GM12878 (cell line): ENCODE measurements at regions not wholly inside any gene's neighbourhood (a gene's known extent, or its start where the extent isn't known, plus 50 kb on each side); places are given as distances from the start of the nearest gene placed in this dataset.

Experiments used
- ATAC-seq: fragments of 200-7000 bp; cut with Tn5 transposase; 3 replicates; pipeline ENCODE4 v1.9.1; 2020; ENCODE audit warnings: mild to moderate bottlenecking, moderate library complexity
- BruUV-seq: library from RNA; stranded (reverse); fragments of 400-500 nt; replicated peaks from 2 replicates; lab custom pipeline; 2021; lab: Mats Ljungman, UMichigan
- CTCF ChIA-PET: fragments of 300-600 bp; sonication (Branson Sonifier 250); formaldehyde crosslinking; extraction: SDS; loops from one replicate; lab custom pipeline; 2021; ENCODE audit warnings: inconsistent platforms; lab: Yijun Ruan, JAX
- POLR2A ChIA-PET: fragments of 350-600 bp; formaldehyde crosslinking; extraction: SDS; loops from one replicate; lab custom pipeline; 2021; ENCODE audit warnings: inconsistent platforms; lab: Charles Lee
- RAD21 ChIA-PET: fragments of 300-600 bp; sonication (Branson Sonifier 250); formaldehyde crosslinking; loops from one replicate; lab custom pipeline; 2023; ENCODE audit warnings: antibody characterized with exemption; ENCODE audit not compliant: unreplicated experiment; lab: Charles Lee
- SMC1A ChIA-PET: fragments of 300-600 bp; sonication (Branson Sonifier 250); formaldehyde crosslinking; loops from one replicate; lab custom pipeline; 2023; ENCODE audit not compliant: unreplicated experiment, uncharacterized antibody; lab: Charles Lee
- DNase-seq: peaks from one replicate; pipeline ENCODE4 v3.0.0-alpha.2; 2011; ENCODE audit warnings: low read depth, low spot score
- FAIRE-seq: peaks from 3 replicates; lab custom pipeline; 2011; peaks lifted over from hg19 to GRCh38; lab: Jason Lieb, UNC
- H2AFZ ChIP-seq: 2 replicates; pipeline ENCODE4 v1.6.0; 2011; ENCODE audit warnings: low read depth, low read length, control low read depth; ENCODE audit not compliant: control insufficient read depth
- H3K27ac ChIP-seq: 2 replicates; pipeline ENCODE4 v1.5.1; 2011; ENCODE audit warnings: control low read depth; ENCODE audit not compliant: control insufficient read depth, insufficient read depth
- H3K27me3 ChIP-seq, 2 experiments: replicated peaks in 1 of 2; 2 replicates each; pipeline versions ENCODE4 v1.6.0 to v1.6.1; 2011; ENCODE audit warnings: low read length in 1 of 2; ENCODE audit not compliant: control insufficient read depth in 2 of 2, insufficient read depth in 2 of 2
- H3K36me3 ChIP-seq, 2 experiments: 2 replicates each; pipeline ENCODE4 v1.5.1; 2011; ENCODE audit warnings: low read length in 1 of 2; ENCODE audit not compliant: control insufficient read depth in 2 of 2, insufficient read depth in 2 of 2
- H3K4me1 ChIP-seq: 2 replicates; pipeline ENCODE4 v1.6.1; 2011; ENCODE audit warnings: mild to moderate bottlenecking, low read length, moderate library complexity, mixed read lengths; ENCODE audit not compliant: control insufficient read depth, insufficient read depth
- H3K4me2 ChIP-seq: 2 replicates; pipeline ENCODE4 v1.6.0; 2011; ENCODE audit warnings: control low read depth; ENCODE audit not compliant: control insufficient read depth, insufficient read depth
- H3K4me3 ChIP-seq: fragments of 200-600 bp; sonication (generic); 2 replicates; pipeline ENCODE4 v1.5.1; 2016
- H3K79me2 ChIP-seq: 2 replicates; pipeline ENCODE4 v1.6.0; 2011; ENCODE audit warnings: low read length; ENCODE audit not compliant: control insufficient read depth, insufficient read depth
- H3K9ac ChIP-seq: 2 replicates; pipeline ENCODE4 v1.8.0; 2011; ENCODE audit warnings: low read length, control low read depth, mixed read lengths; ENCODE audit not compliant: control insufficient read depth, insufficient read depth
- H3K9me3 ChIP-seq: replicated peaks from 3 replicates; pipeline ENCODE4 v1.5.1; 2011; ENCODE audit warnings: mild to moderate bottlenecking, low read length; ENCODE audit not compliant: control insufficient read depth, insufficient read depth
- H4K20me1 ChIP-seq: 2 replicates; pipeline ENCODE4 v1.6.0; 2011; ENCODE audit not compliant: control insufficient read depth, insufficient read depth
- ASH2L ChIP-seq: fragments of 300-600, 200-600 bp; sonication (generic); IDR thresholded peaks from 2 replicates; pipeline ENCODE4 v1.6.1; 2017; ENCODE audit warnings: low read depth, mild to moderate bottlenecking, borderline replicate concordance
- HDAC2 ChIP-seq: fragments of 200-600 bp; sonication (generic); IDR thresholded peaks from 2 replicates; pipeline ENCODE4 v1.6.1; 2017
- IKZF2 ChIP-seq, 2 experiments: fragments of 450-650 bp; IDR thresholded peaks; 2 replicates each; pipeline ENCODE4 v1.6.1; 2017; ENCODE audit warnings: mild to moderate bottlenecking in 2 of 2, moderate library complexity in 2 of 2
- JUND ChIP-seq: IDR thresholded peaks from 2 replicates; pipeline ENCODE4 v1.6.1; 2012; ENCODE audit warnings: low read depth, mild to moderate bottlenecking, low read length, improper control_type of control experiment, moderate library complexity
- NFIC ChIP-seq: IDR thresholded peaks from 2 replicates; pipeline ENCODE4 v1.6.1; 2012; ENCODE audit warnings: low read depth, mild to moderate bottlenecking, inconsistent platforms, low read length, moderate library complexity
- SUZ12 ChIP-seq: fragments of 200-600 bp; sonication (generic); IDR thresholded peaks from one replicate; pipeline ENCODE4 v1.6.1; 2018; ENCODE audit warnings: antibody characterized with exemption, mild to moderate bottlenecking; ENCODE audit not compliant: unreplicated experiment
- WGBS: methylation state at CpG from one replicate; pipeline ENCODE4 v1.1.6; 2016; ENCODE audit warnings: low lambda C conversion rate; ENCODE audit not compliant: insufficient replicate concordance, insufficient coverage; ENCODE audit errors: missing lambda C conversion rate; 5-methylcytosine and 5-hydroxymethylcytosine counted together
- in situ Hi-C: fragments of 300-500 bp; cut with MboI; formaldehyde crosslinking; loops from 9 replicates; pipeline ENCODE4 v1.14.3; 2018; ENCODE audit warnings: mixed read lengths
- intact Hi-C: fragments of 100-400 bp; cut with micrococcal nuclease; formaldehyde crosslinking; loops from one replicate; pipeline ENCODE4 v1.14.2; 2022; ENCODE audit not compliant: unreplicated experiment
- TF ChIP-seq, protein P1 (sequence below): fragments of 450-650 bp; IDR thresholded peaks from 2 replicates; pipeline ENCODE4 v1.6.1; 2016; ENCODE audit warnings: mild to moderate bottlenecking
- TF ChIP-seq, protein P2 (sequence below): fragments of 450-650 bp; IDR thresholded peaks from 2 replicates; pipeline ENCODE4 v1.6.1; 2018; ENCODE audit warnings: borderline replicate concordance, mild to moderate bottlenecking; ENCODE audit not compliant: partially characterized antibody
- TF ChIP-seq, protein P3 (sequence below): IDR thresholded peaks from 2 replicates; pipeline ENCODE4 v1.6.1; 2011; ENCODE audit warnings: borderline replicate concordance, low read depth, mild to moderate bottlenecking, moderate library complexity, mixed read lengths, low read length; ENCODE audit not compliant: insufficient read depth; ENCODE audit errors: extremely low read length

DNA sequence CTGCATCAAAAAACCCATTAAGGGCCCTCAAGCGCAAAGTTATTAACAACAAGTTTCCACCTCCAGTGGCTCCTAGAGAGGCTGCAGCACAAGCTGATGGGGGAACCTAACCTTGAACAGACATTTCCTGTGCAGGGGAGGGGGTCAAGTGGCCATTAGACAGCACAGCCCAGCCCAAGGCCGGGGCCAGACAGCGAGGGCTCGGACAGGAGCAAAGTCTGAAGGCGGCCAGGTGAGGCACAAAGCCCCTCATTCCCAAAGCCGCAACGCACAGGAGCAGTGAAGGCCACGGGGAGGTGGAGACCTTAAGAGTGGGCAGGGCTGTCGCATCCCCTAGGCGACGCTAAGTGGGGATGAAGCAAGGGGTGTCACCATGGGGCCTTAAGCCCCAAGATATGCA lies 73.2 kb upstream of the ZNF746 start:
- intact Hi-C loops: no loop called here

More for the DNA sequence above, 73.2 kb upstream of the ZNF746 start:
- Histone ChIP-seq H3K4me3 (no peak overlapping the region), H3K79me2 (no peaks in the 10 kb centered on the region), H3K4me1 (no peaks in the 10 kb centered on the region), H3K4me2 (no peak overlapping the region), H3K9ac (no peak overlapping the region), H2AFZ (no peak overlapping the region), H4K20me1 (no peaks in the 10 kb centered on the region), H3K36me3 (peaks cover 3 to 6% of the 10 kb centered on the region in 2 experiments; a peak in 3 of 4 replicates), H3K9me3 (peaks cover 4% of the 10 kb centered on the region), H3K27ac (no peak overlapping the region), H3K27me3 (no peaks in the 10 kb centered on the region)
- ChIA-PET RAD21 (no interaction called here), CTCF (no interaction called here), POLR2A (no interaction called here), SMC1A (no interaction called here)
- no peak for FAIRE-seq
- WGBS: 98% methylated on average over 11 of the region's 11 CpGs
- no peak for ATAC-seq
- in situ Hi-C loops: no loop called here
- TF ChIP-seq IKZF2 (IDR thresholded peaks at IDR 0.05): no peak
- no peak for TF ChIP-seq SUZ12
- no peak for TF ChIP-seq JUND
- TF ChIP-seq, protein P1, sequence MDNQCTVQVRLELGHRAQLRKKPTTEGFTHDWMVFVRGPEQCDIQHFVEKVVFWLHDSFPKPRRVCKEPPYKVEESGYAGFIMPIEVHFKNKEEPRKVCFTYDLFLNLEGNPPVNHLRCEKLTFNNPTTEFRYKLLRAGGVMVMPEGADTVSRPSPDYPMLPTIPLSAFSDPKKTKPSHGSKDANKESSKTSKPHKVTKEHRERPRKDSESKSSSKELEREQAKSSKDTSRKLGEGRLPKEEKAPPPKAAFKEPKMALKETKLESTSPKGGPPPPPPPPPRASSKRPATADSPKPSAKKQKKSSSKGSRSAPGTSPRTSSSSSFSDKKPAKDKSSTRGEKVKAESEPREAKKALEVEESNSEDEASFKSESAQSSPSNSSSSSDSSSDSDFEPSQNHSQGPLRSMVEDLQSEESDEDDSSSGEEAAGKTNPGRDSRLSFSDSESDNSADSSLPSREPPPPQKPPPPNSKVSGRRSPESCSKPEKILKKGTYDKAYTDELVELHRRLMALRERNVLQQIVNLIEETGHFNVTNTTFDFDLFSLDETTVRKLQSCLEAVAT: no peak
- TF ChIP-seq HDAC2: no peak
- TF ChIP-seq NFIC: no peak
- no peak for TF ChIP-seq ASH2L
- TF ChIP-seq, protein P2, sequence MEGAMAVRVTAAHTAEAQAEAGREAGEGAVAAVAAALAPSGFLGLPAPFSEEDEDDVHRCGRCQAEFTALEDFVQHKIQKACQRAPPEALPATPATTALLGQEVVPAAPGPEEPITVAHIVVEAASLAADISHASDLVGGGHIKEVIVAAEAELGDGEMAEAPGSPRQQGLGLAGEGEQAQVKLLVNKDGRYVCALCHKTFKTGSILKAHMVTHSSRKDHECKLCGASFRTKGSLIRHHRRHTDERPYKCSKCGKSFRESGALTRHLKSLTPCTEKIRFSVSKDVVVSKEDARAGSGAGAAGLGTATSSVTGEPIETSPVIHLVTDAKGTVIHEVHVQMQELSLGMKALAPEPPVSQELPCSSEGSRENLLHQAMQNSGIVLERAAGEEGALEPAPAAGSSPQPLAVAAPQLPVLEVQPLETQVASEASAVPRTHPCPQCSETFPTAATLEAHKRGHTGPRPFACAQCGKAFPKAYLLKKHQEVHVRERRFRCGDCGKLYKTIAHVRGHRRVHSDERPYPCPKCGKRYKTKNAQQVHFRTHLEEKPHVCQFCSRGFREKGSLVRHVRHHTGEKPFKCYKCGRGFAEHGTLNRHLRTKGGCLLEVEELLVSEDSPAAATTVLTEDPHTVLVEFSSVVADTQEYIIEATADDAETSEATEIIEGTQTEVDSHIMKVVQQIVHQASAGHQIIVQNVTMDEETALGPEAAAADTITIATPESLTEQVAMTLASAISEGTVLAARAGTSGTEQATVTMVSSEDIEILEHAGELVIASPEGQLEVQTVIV: no peak
- TF ChIP-seq, protein P3, sequence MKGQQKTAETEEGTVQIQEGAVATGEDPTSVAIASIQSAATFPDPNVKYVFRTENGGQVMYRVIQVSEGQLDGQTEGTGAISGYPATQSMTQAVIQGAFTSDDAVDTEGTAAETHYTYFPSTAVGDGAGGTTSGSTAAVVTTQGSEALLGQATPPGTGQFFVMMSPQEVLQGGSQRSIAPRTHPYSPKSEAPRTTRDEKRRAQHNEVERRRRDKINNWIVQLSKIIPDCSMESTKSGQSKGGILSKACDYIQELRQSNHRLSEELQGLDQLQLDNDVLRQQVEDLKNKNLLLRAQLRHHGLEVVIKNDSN: no peak
- no TSS peak for BruUV-seq
- no peak for DNase-seq
